ENCODE measurements at regions not wholly inside any gene's neighbourhood (a gene's known extent, or its start where the extent isn't known, plus 50 kb on each side); places are given as distances from the start of the nearest gene placed in this dataset.

DNA sequence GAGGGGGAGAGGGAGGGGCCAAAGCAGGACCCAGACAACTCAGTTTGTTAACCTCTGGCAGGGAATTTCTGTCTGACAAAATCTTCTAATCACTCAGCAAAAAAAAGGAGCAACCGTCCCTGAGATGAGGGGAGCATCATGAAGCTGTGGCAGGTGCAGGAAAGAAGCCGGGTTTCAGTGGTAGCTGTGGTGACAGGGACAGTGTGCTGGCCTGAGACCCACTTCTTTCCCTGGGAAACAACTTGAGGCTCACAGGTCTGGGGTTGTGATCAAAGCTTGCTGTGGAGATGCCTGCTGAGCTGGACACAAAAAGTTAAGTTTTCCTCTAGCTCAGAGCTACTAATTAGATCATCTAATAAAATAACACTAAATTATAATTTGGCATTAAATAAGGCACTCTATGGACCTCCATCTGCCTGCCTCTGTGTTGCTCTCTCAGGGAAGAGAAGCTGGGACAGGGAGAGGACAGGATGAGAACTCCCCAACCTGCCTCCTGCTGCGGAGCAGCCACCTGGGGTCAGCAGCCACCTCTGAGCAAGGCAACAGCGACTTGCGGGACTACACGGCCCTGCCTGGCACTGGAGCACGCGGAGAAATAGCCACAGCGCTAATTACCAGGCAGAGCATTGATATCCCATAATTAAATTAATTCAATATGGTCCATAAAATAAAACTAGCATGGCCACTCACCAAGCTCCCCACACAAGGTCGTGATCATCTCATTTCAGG is 104.6 kb upstream of the TEX51 start:
- TF ChIP-seq, protein P1, sequence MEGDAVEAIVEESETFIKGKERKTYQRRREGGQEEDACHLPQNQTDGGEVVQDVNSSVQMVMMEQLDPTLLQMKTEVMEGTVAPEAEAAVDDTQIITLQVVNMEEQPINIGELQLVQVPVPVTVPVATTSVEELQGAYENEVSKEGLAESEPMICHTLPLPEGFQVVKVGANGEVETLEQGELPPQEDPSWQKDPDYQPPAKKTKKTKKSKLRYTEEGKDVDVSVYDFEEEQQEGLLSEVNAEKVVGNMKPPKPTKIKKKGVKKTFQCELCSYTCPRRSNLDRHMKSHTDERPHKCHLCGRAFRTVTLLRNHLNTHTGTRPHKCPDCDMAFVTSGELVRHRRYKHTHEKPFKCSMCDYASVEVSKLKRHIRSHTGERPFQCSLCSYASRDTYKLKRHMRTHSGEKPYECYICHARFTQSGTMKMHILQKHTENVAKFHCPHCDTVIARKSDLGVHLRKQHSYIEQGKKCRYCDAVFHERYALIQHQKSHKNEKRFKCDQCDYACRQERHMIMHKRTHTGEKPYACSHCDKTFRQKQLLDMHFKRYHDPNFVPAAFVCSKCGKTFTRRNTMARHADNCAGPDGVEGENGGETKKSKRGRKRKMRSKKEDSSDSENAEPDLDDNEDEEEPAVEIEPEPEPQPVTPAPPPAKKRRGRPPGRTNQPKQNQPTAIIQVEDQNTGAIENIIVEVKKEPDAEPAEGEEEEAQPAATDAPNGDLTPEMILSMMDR (conservative IDR thresholded peaks at IDR 0.05 in 1 of 2, IDR thresholded peaks at IDR 0.05 in 1 of 2; ENCODE audit: low read depth in 1 of 2, low read length in 2 of 2): no peak
- no peak for TF ChIP-seq EZH2 (IDR thresholded peaks at IDR 0.05; ENCODE audit: low read length, missing control alignments)
- no peak overlapping the region for H3K27ac ChIP-seq (ENCODE audit: insufficient read depth, low read length)
- no peaks in the 10 kb centered on the region for H3K36me3 ChIP-seq (ENCODE audit: control insufficient read depth, insufficient read depth, low read length)
- H4K20me1 ChIP-seq (ENCODE audit: control insufficient read depth, extremely low read depth, insufficient read depth, low read length): no peaks in the 10 kb centered on the region
- H3K9me3 ChIP-seq (ENCODE audit: control insufficient read depth, insufficient read depth, low read depth, low read length): no peaks in the 10 kb centered on the region
- DNase-seq (ENCODE audit: low read depth in 2 of 2): no peak
- no peak overlapping the region for H3K4me3 ChIP-seq (replicated peaks in 1 of 4; ENCODE audit: control extremely low read depth in 1 of 4, insufficient read depth in 1 of 4, low read depth in 3 of 4, low read length in 4 of 4)
- H2AFZ ChIP-seq (ENCODE audit: low read length): no peak overlapping the region
- no peak overlapping the region for H3K4me2 ChIP-seq (ENCODE audit: extremely low read depth, insufficient read depth, low read length)
- H3K4me1 ChIP-seq (ENCODE audit: control insufficient read depth, extremely low read depth, insufficient read depth, low read length): no peaks in the 10 kb centered on the region
- no peaks in the 10 kb centered on the region for H3K79me2 ChIP-seq (ENCODE audit: control insufficient read depth, insufficient read depth, low read length)
- H3K27me3 ChIP-seq (ENCODE audit: control insufficient read depth, insufficient read depth, low read length): no peaks in the 10 kb centered on the region
- no peak overlapping the region for H3K9ac ChIP-seq (ENCODE audit: insufficient read depth, low read length)

DNA sequence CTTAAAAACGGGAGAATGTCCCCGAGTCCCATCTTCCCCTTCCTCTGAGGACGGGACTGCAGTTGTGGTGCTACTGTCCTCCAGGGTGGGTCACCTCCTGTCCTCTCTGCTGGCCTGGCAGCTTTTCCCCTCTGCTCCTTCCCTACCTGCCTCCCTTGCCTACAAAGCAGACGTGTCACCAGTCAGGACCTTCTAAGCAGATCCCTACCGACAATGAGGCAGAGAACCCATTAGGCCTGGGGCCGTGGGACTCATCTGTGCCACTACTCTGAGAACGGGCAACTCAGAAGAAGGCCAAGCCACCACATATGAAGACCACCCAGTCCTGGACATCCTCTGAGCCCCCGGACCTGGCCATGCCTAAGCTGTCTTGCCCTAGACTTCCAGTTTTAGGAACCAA is 103.0 kb upstream of the TEX51 start:
- Histone ChIP-seq H3K4me1 (ENCODE audit: control insufficient read depth, extremely low read depth, insufficient read depth, low read length) (no peaks in the 10 kb centered on the region), H4K20me1 (ENCODE audit: control insufficient read depth, extremely low read depth, insufficient read depth, low read length) (no peaks in the 10 kb centered on the region), H3K79me2 (ENCODE audit: control insufficient read depth, insufficient read depth, low read length) (no peaks in the 10 kb centered on the region), H2AFZ (ENCODE audit: low read length) (no peak overlapping the region), H3K27ac (ENCODE audit: insufficient read depth, low read length) (no peak overlapping the region), H3K4me3 (replicated peaks in 1 of 4; ENCODE audit: control extremely low read depth in 1 of 4, insufficient read depth in 1 of 4, low read depth in 3 of 4, low read length in 4 of 4) (no peak overlapping the region), H3K9ac (ENCODE audit: insufficient read depth, low read length) (no peak overlapping the region), H3K9me3 (ENCODE audit: control insufficient read depth, insufficient read depth, low read depth, low read length) (no peaks in the 10 kb centered on the region), H3K36me3 (ENCODE audit: control insufficient read depth, insufficient read depth, low read length) (no peaks in the 10 kb centered on the region), H3K27me3 (ENCODE audit: control insufficient read depth, insufficient read depth, low read length) (no peaks in the 10 kb centered on the region), H3K4me2 (ENCODE audit: extremely low read depth, insufficient read depth, low read length) (no peak overlapping the region)
- DNase-seq (ENCODE audit: low read depth in 2 of 2): no peak
- no peak for TF ChIP-seq EZH2 (IDR thresholded peaks at IDR 0.05; ENCODE audit: low read length, missing control alignments)
- TF ChIP-seq, protein P1 (conservative IDR thresholded peaks at IDR 0.05 in 1 of 2, IDR thresholded peaks at IDR 0.05 in 1 of 2; ENCODE audit: low read depth in 1 of 2, low read length in 2 of 2): no peak

DNA sequence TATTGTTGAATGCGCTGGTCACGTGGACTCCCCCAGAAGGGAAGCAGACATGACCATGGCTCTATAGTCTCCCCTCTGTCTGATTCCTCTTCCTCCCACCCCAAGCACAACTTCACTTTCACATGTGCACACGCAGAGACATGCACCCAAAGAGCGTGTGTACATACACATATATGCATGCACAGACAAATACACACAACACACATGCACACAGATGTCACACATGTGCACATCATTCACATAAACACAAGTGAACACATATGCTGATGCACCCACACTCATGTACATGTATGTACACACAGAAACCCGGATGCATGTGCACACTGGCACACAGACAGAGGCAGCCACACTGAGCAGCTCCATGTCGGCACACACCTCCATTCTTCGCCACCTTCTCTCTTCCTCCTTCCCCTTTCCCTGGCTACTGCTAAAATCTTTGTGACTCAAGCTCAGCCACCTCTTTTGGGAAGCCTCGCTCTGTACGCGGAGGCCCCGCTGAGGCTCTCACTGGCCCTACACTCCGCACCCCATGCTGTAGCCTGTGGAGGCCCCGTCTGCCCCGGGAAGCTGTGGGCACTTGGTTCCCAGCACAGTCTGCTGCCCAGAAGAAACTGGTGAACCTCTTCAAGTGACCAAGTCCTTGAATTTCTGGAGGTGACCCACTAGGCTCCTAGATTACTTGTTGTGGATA is 101.6 kb upstream of the TEX51 start:
- Histone ChIP-seq H3K9me3 (ENCODE audit: control insufficient read depth, insufficient read depth, low read depth, low read length) (no peaks in the 10 kb centered on the region), H3K4me3 (replicated peaks in 1 of 4; ENCODE audit: control extremely low read depth in 1 of 4, insufficient read depth in 1 of 4, low read depth in 3 of 4, low read length in 4 of 4) (no peak overlapping the region), H3K4me1 (ENCODE audit: control insufficient read depth, extremely low read depth, insufficient read depth, low read length) (no peaks in the 10 kb centered on the region), H3K27me3 (ENCODE audit: control insufficient read depth, insufficient read depth, low read length) (no peaks in the 10 kb centered on the region), H3K79me2 (ENCODE audit: control insufficient read depth, insufficient read depth, low read length) (no peaks in the 10 kb centered on the region), H2AFZ (ENCODE audit: low read length) (no peak overlapping the region), H4K20me1 (ENCODE audit: control insufficient read depth, extremely low read depth, insufficient read depth, low read length) (no peaks in the 10 kb centered on the region), H3K36me3 (ENCODE audit: control insufficient read depth, insufficient read depth, low read length) (no peaks in the 10 kb centered on the region), H3K4me2 (ENCODE audit: extremely low read depth, insufficient read depth, low read length) (no peak overlapping the region), H3K9ac (ENCODE audit: insufficient read depth, low read length) (no peak overlapping the region), H3K27ac (ENCODE audit: insufficient read depth, low read length) (no peak overlapping the region)
- no peak for DNase-seq (ENCODE audit: low read depth in 2 of 2)
- TF ChIP-seq, protein P1 (conservative IDR thresholded peaks at IDR 0.05 in 1 of 2, IDR thresholded peaks at IDR 0.05 in 1 of 2; ENCODE audit: low read depth in 1 of 2, low read length in 2 of 2): no peak
- TF ChIP-seq EZH2 (IDR thresholded peaks at IDR 0.05; ENCODE audit: low read length, missing control alignments): no peak
